Brain microvascular endothelial cell (primary cell): ENCODE measurements at regions not wholly inside any gene's neighbourhood (a gene's known extent, or its start where the extent isn't known, plus 50 kb on each side); places are given as distances from the start of the nearest gene placed in this dataset.

Experiments
- DNase-seq: peaks from one replicate; pipeline ENCODE4 v3.0.0-alpha.2; 2020
- H3K27ac ChIP-seq: fragments of 250-450 bp; sonication (Bioruptor Pico); 2 replicates; pipeline ENCODE4 v1.5.1; 2020; ENCODE audit warnings: mild to moderate bottlenecking, moderate library complexity
- H3K27me3 ChIP-seq: fragments of 250-450 bp; sonication (Bioruptor Pico); replicated peaks from 2 replicates; pipeline ENCODE4 v1.5.1; 2020; ENCODE audit warnings: mild to moderate bottlenecking
- H3K36me3 ChIP-seq: fragments of 250-450 bp; sonication (Bioruptor Pico); replicated peaks from 2 replicates; pipeline ENCODE4 v1.5.1; 2020; ENCODE audit warnings: mild to moderate bottlenecking
- H3K4me3 ChIP-seq: 2 replicates; pipeline ENCODE4 v1.5.1; 2011; ENCODE audit warnings: low read depth, mild to moderate bottlenecking, control low read depth, low read length, moderate library complexity
- CTCF ChIP-seq: IDR thresholded peaks from 2 replicates; pipeline ENCODE4 v1.5.1; 2011; ENCODE audit warnings: low read depth, mild to moderate bottlenecking, moderate library complexity, low read length, control low read depth, inconsistent platforms; ENCODE audit errors: missing control alignments
- in situ Hi-C: cut with HindIII; loops from 2 replicates; pipeline ENCODE4 v1.10.0; 2017; ENCODE audit warnings: low sequenced_read_pairs, low pct_ligation_motif_present

DNA sequence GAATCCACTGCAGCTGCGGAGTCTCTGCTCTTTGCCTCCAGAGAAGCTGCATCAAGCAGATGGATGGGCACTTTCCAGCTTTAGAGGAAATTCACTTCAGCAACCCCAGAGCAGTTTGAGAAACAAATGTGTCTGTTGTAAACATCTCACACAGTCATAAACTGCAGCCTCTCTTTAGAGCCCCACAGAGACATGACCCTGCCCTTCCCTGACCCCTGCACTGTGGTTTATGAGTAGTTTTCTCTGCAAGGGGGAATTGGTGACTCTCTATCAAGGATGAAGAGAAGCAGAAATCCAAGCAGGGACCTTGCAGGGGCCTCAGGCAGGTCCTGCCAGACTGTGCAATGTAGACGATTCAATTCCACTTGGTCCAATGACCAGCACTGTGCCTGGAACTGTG, 160.2 kb downstream of the SH2D4B start:
- TF ChIP-seq CTCF: no peak
- in situ Hi-C loops: no loop called here

DNA sequence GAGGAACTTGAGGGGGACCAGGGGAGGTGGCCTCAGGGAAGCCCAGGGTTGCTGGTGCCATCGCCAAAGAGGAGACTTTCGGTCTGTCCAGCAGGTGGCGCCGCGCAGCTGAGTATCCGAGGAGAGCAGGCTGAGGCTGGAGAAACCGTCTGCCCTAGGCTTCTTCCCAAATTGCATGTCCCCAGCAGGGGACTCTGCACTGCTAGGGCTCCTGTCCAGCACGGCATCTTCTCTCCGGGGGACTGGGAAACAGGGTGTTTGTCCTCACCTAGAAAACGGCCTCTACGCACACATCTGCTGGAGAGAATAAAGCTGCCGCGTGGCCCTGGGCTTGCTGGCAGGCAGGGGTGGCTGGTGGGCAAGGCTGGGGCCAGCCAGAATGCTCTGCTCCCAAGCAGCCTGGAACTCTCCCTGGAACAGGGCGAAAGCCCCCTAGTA, 161.9 kb downstream of the SH2D4B start:
- in situ Hi-C loops: no loop called here
- H3K27ac ChIP-seq: no peak overlapping the region
- no peak overlapping the region for H3K4me3 ChIP-seq
- H3K27me3 ChIP-seq: no peaks in the 10 kb centered on the region
- TF ChIP-seq CTCF: peak; percentile 92
- no peaks in the 10 kb centered on the region for H3K36me3 ChIP-seq
- DNase-seq: peak; percentile 44

More for the DNA sequence above, 160.2 kb downstream of the SH2D4B start:
- Histone ChIP-seq H3K36me3 (no peaks in the 10 kb centered on the region), H3K27ac (no peak overlapping the region), H3K27me3 (no peaks in the 10 kb centered on the region), H3K4me3 (no peak overlapping the region)
- DNase-seq: no peak

DNA sequence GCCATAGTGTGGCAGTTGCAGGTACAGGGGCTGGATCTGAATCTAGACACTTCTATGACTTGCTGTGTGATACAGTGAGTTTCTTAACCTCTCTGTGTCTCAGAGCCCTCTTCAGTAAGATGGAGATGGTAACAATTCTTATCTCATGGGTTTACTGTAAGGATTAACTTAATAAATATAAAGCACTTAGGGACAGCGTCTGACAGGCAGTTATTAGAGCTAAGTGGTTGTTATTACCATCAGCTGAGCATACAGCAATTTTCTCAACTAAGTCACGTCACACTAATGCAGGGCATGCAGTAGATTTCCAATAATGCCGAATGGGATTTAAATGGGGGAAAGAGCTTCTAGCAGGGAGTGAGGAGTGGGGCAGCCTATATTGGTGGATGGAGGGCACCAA, 162.6 kb downstream of the SH2D4B start:
- Histone ChIP-seq H3K27ac (no peak overlapping the region), H3K4me3 (no peak overlapping the region), H3K27me3 (no peaks in the 10 kb centered on the region), H3K36me3 (no peaks in the 10 kb centered on the region)
- in situ Hi-C loops: no loop called here
- no peak for TF ChIP-seq CTCF
- no peak for DNase-seq

DNA sequence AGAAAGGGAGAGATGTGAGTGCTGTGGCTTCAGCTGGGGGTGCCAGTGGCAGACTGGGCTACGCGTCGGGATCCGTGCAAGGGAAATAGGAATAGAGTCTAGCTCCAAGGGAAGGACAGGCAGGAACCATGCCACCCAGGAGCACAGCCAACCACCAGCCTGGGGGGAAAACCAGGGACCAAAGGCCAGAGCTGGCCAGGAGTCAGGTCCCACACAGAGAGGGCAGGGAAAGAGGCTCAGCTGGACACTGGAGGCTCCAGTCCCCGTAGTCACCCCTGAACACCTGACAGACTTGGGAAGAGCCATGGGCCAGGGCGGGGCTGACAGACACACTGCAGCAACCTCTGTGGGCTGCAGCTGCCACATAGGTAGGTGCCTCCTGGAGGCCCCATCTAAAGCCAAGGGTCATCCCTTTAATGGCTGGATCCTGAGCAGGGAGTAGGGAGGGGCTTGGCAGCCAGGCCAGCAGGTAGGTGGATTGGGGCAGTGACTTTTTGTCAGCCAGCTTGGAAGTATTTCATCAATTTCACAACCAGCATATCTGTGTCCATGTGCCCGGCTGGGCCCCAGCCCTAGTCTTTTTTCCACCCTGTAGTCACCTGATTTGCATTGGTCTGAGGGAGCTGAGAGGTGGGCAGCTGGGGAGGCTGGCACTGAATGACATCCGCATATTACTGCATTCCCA, 163.2 kb downstream of the SH2D4B start:
- H3K27me3 ChIP-seq: no peaks in the 10 kb centered on the region
- in situ Hi-C loops: no loop called here
- H3K4me3 ChIP-seq: no peak overlapping the region
- H3K36me3 ChIP-seq: no peaks in the 10 kb centered on the region
- H3K27ac ChIP-seq: no peak overlapping the region
- no peak for DNase-seq
- TF ChIP-seq CTCF: no peak

GRCh38 chr10:80701706-80702105, 164.0 kb downstream of the SH2D4B start:
- DNase-seq: no peak
- Histone ChIP-seq H3K4me3 (no peak overlapping the region), H3K36me3 (no peaks in the 10 kb centered on the region), H3K27ac (no peak overlapping the region), H3K27me3 (no peaks in the 10 kb centered on the region)
- in situ Hi-C loops: no loop called here
- no peak for TF ChIP-seq CTCF

GRCh38 chr10:80702143-80702542, 164.4 kb downstream of the SH2D4B start:
- no peak overlapping the region for H3K4me3 ChIP-seq
- no peak for TF ChIP-seq CTCF
- no peaks in the 10 kb centered on the region for H3K36me3 ChIP-seq
- no peak for DNase-seq
- H3K27me3 ChIP-seq: no peaks in the 10 kb centered on the region
- in situ Hi-C loops: no loop called here
- H3K27ac ChIP-seq: no peak overlapping the region
